ENCODE measurements at regions not wholly inside any gene's neighbourhood (a gene's known extent, or its start where the extent isn't known, plus 50 kb on each side); places are given as distances from the start of the nearest gene placed in this dataset.

- TF ChIP-seq CTCF (IDR thresholded peaks at IDR 0.05; ENCODE audit: insufficient read depth, low read depth, low read length, missing control alignments), result no peak
- no peak for DNase-seq (ENCODE audit: low read depth)
- H3K4me3 ChIP-seq (ENCODE audit: low read depth, low read length), result no peak overlapping the region
Measured at GRCh38 chr10:78960316-78960800, 108.4 kb upstream of the ZMIZ1 start.

DNA sequence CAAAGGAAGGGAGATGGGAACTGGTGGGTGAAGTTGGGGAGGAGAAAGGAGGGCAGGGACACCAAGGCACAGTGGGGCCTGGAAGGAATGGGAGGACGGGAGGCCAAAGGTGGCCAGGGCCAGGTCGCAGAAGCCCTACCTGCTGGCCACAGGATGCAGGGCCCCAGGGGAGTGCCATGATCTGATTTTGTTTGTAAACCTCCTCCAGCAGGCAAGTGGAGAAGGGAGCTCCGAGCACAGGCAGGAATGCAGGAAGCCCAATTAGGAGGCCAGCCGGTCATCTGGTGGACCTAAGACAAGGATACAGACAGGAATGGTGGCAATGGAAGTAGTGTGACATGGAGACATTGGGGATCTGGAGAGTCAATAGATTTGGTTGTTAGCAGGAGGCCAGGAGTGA is 107.0 kb upstream of the ZMIZ1 start:
- no peak overlapping the region for H3K4me3 ChIP-seq (ENCODE audit: low read depth, low read length)
- no peak for TF ChIP-seq CTCF (IDR thresholded peaks at IDR 0.05; ENCODE audit: insufficient read depth, low read depth, low read length, missing control alignments)
- no peak for DNase-seq (ENCODE audit: low read depth)

- no peak for DNase-seq (ENCODE audit: low read depth)
- no peak overlapping the region for H3K4me3 ChIP-seq (ENCODE audit: low read depth, low read length)
- TF ChIP-seq CTCF (IDR thresholded peaks at IDR 0.05; ENCODE audit: insufficient read depth, low read depth, low read length, missing control alignments), result no peak
Measured at GRCh38 chr10:78963074-78964034, 105.4 kb upstream of the ZMIZ1 start.

- no peak for DNase-seq (ENCODE audit: low read depth)
- H3K4me3 ChIP-seq (ENCODE audit: low read depth, low read length), result no peak overlapping the region
- no peak for TF ChIP-seq CTCF (IDR thresholded peaks at IDR 0.05; ENCODE audit: insufficient read depth, low read depth, low read length, missing control alignments)
Measured at GRCh38 chr10:78964274-78964951, 104.4 kb upstream of the ZMIZ1 start.

GRCh38 chr10:78964952-78965633 is 103.7 kb upstream of the ZMIZ1 start:
- H3K4me3 ChIP-seq (ENCODE audit: low read depth, low read length), result no peak overlapping the region
- no peak for TF ChIP-seq CTCF (IDR thresholded peaks at IDR 0.05; ENCODE audit: insufficient read depth, low read depth, low read length, missing control alignments)
- no peak for DNase-seq (ENCODE audit: low read depth)

DNA sequence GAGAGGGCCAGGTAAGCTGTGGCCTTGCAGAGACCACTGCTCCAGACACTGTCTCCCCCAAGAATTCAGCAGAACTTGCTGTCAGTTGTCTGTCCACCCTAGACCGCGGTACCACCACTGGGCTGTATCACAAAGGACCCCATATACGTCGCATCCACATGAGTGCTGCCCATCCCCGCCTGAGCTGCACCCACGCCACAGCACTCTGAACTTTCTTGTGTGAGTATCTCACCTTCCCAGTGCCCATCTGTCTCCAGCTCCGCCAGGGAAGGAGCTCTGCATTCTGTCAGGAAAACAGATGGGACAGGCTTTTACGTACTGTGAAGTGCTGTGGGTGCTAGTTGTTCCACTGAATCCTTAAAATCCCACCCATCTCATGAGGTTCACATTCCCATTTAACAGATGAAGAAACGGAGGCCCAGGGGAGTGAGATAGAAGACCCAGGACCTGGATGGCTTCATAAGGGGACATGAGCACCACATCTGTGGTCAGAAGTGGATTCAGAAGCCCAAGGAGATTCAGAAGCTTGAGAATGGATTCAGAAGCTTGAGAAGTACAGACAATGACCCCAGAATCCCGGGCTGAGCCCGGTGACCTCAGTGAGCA is 102.5 kb upstream of the ZMIZ1 start:
- TF ChIP-seq CTCF (IDR thresholded peaks at IDR 0.05; ENCODE audit: insufficient read depth, low read depth, low read length, missing control alignments), result no peak
- DNase-seq (ENCODE audit: low read depth), result no peak
- no peak overlapping the region for H3K4me3 ChIP-seq (ENCODE audit: low read depth, low read length)

Data from GM12865 (cell line).